ENCODE measurements at regions not wholly inside any gene's neighbourhood (a gene's known extent, or its start where the extent isn't known, plus 50 kb on each side); places are given as distances from the start of the nearest gene placed in this dataset.
"Not testable (repeated sequence)": the region's sequence is repeated elsewhere in the genome, so short reads cannot be mapped to it uniquely, and the experiment has no call there.

- Histone ChIP-seq H3K27ac (ENCODE audit: low read depth, low read length) (no peak overlapping the region), H3K4me3 (ENCODE audit: insufficient read depth, low read length, poor library complexity, severe bottlenecking) (no peak overlapping the region), H3K9ac (ENCODE audit: low read length) (no peak overlapping the region), H3K36me3 (ENCODE audit: low read length) (no peaks in the 10 kb centered on the region), H2AFZ (ENCODE audit: low read depth, low read length, severe bottlenecking) (no peak overlapping the region), H3F3A (ENCODE audit: insufficient read depth) (no peaks in the 10 kb centered on the region), H3K9me2 (replicated peaks; ENCODE audit: insufficient read depth, low read length) (no peaks in the 10 kb centered on the region), H3K4me2 (ENCODE audit: low read depth, low read length, poor library complexity, severe bottlenecking) (no peak overlapping the region), H3K9me3 (ENCODE audit: insufficient read depth, low read length) (no peaks in the 10 kb centered on the region), H3K27me3 (ENCODE audit: low read length) (no peaks in the 10 kb centered on the region), H3K79me2 (ENCODE audit: insufficient read depth, low read length) (no peaks in the 10 kb centered on the region), H4K20me1 (ENCODE audit: low read depth, low read length) (no peaks in the 10 kb centered on the region)
- TF ChIP-seq CTCF (IDR thresholded peaks at IDR 0.05; ENCODE audit: insufficient read depth, low read length, poor library complexity, severe bottlenecking) (no peak), EZH2phosphoT487 (conservative IDR thresholded peaks at IDR 0.05; ENCODE audit: low read length) (no peak)
These were observed 92.5 kb downstream of the OLFM1 start for GRCh38 chr9:135179976-135180375.

GRCh38 chr9:135180586-135180985, 93.1 kb downstream of the OLFM1 start:
- Histone ChIP-seq H4K20me1 (ENCODE audit: low read depth, low read length) (no peaks in the 10 kb centered on the region), H3K4me2 (ENCODE audit: low read depth, low read length, poor library complexity, severe bottlenecking) (no peak overlapping the region), H2AFZ (ENCODE audit: low read depth, low read length, severe bottlenecking) (no peak overlapping the region), H3F3A (ENCODE audit: insufficient read depth) (no peaks in the 10 kb centered on the region), H3K4me3 (ENCODE audit: insufficient read depth, low read length, poor library complexity, severe bottlenecking) (no peak overlapping the region), H3K9me2 (replicated peaks; ENCODE audit: insufficient read depth, low read length) (no peaks in the 10 kb centered on the region), H3K79me2 (ENCODE audit: insufficient read depth, low read length) (no peaks in the 10 kb centered on the region), H3K27me3 (ENCODE audit: low read length) (no peaks in the 10 kb centered on the region), H3K36me3 (ENCODE audit: low read length) (no peaks in the 10 kb centered on the region), H3K9me3 (ENCODE audit: insufficient read depth, low read length) (no peaks in the 10 kb centered on the region), H3K9ac (ENCODE audit: low read length) (no peak overlapping the region), H3K27ac (ENCODE audit: low read depth, low read length) (no peak overlapping the region)
- no peak for TF ChIP-seq EZH2phosphoT487 (conservative IDR thresholded peaks at IDR 0.05; ENCODE audit: low read length)
- no peak for TF ChIP-seq CTCF (IDR thresholded peaks at IDR 0.05; ENCODE audit: insufficient read depth, low read length, poor library complexity, severe bottlenecking)

GRCh38 chr9:135181336-135181735, 93.9 kb downstream of the OLFM1 start:
- TF ChIP-seq EZH2phosphoT487 (conservative IDR thresholded peaks at IDR 0.05; ENCODE audit: low read length) (no peak), CTCF (IDR thresholded peaks at IDR 0.05; ENCODE audit: insufficient read depth, low read length, poor library complexity, severe bottlenecking) (no peak)
- H3K4me3 ChIP-seq (ENCODE audit: insufficient read depth, low read length, poor library complexity, severe bottlenecking): no peak overlapping the region
- no peaks in the 10 kb centered on the region for H3K79me2 ChIP-seq (ENCODE audit: insufficient read depth, low read length)
- no peak overlapping the region for H3K9ac ChIP-seq (ENCODE audit: low read length)
- H3K9me3 ChIP-seq (ENCODE audit: insufficient read depth, low read length): no peaks in the 10 kb centered on the region
- H4K20me1 ChIP-seq (ENCODE audit: low read depth, low read length): no peaks in the 10 kb centered on the region
- H3F3A ChIP-seq (ENCODE audit: insufficient read depth): no peaks in the 10 kb centered on the region
- H3K4me2 ChIP-seq (ENCODE audit: low read depth, low read length, poor library complexity, severe bottlenecking): no peak overlapping the region
- no peak overlapping the region for H2AFZ ChIP-seq (ENCODE audit: low read depth, low read length, severe bottlenecking)
- H3K27ac ChIP-seq (ENCODE audit: low read depth, low read length): no peak overlapping the region
- H3K36me3 ChIP-seq (ENCODE audit: low read length): no peaks in the 10 kb centered on the region
- H3K27me3 ChIP-seq (ENCODE audit: low read length): no peaks in the 10 kb centered on the region
- no peaks in the 10 kb centered on the region for H3K9me2 ChIP-seq (replicated peaks; ENCODE audit: insufficient read depth, low read length)

- not testable (repeated sequence) for H3K9me2 ChIP-seq (replicated peaks; ENCODE audit: insufficient read depth, low read length); H3K9me3 ChIP-seq (ENCODE audit: insufficient read depth, low read length); H3K36me3 ChIP-seq (ENCODE audit: low read length); H3K4me2 ChIP-seq (ENCODE audit: low read depth, low read length, poor library complexity, severe bottlenecking); H3K9ac ChIP-seq (ENCODE audit: low read length); H2AFZ ChIP-seq (ENCODE audit: low read depth, low read length, severe bottlenecking); H3K4me3 ChIP-seq (ENCODE audit: insufficient read depth, low read length, poor library complexity, severe bottlenecking); H3K27ac ChIP-seq (ENCODE audit: low read depth, low read length); H3K27me3 ChIP-seq (ENCODE audit: low read length); H3K79me2 ChIP-seq (ENCODE audit: insufficient read depth, low read length); H4K20me1 ChIP-seq (ENCODE audit: low read depth, low read length); H3F3A ChIP-seq (ENCODE audit: insufficient read depth)
These were observed 94.4 kb downstream of the OLFM1 start for GRCh38 chr9:135181841-135182240.
